ENCODE measurements at regions not wholly inside any gene's neighbourhood (a gene's known extent, or its start where the extent isn't known, plus 50 kb on each side); places are given as distances from the start of the nearest gene placed in this dataset.

GRCh38 chrX:98523521-98523920, 1639.8 kb downstream of the RPA4 start:
- no peak for TF ChIP-seq CTCF (IDR thresholded peaks at IDR 0.05)
- TF ChIP-seq POLR2A (IDR thresholded peaks at IDR 0.05), result no peak
